Neural cell (in vitro differentiated cells): ENCODE measurements at regions not wholly inside any gene's neighbourhood (a gene's known extent, or its start where the extent isn't known, plus 50 kb on each side); places are given as distances from the start of the nearest gene placed in this dataset.

ENCODE experiments used
- H2AFZ ChIP-seq: fragments of 200-600, 300-800 bp; sonication (generic), shearing (Covaris generic); 2 replicates; pipeline ENCODE4 v1.6.0; 2014; ENCODE audit warnings: low read depth, mild to moderate bottlenecking, antibody characterized with exemption, low read length, moderate library complexity
- H3F3A ChIP-seq: fragments of 200-600 bp; shearing (Covaris generic); 2 replicates; pipeline ENCODE4 v1.6.1; 2016; ENCODE audit warnings: mild to moderate bottlenecking, moderate library complexity, mixed read lengths, antibody characterized with exemption, low read length; ENCODE audit not compliant: insufficient read depth, poor library complexity, severe bottlenecking
- H3K27ac ChIP-seq: fragments of 200-600, 300-800 bp; sonication (generic), shearing (Covaris generic); 2 replicates; pipeline ENCODE4 v1.5.1; 2014; ENCODE audit warnings: mild to moderate bottlenecking, low read length, moderate library complexity
- H3K27me3 ChIP-seq: fragments of 300-800, 200-600 bp; sonication (generic), shearing (Covaris generic); 2 replicates; pipeline ENCODE4 v1.6.0; 2014; ENCODE audit warnings: mild to moderate bottlenecking, low read depth, low read length, moderate library complexity; ENCODE audit not compliant: insufficient read depth
- H3K36me3 ChIP-seq: fragments of 300-800, 200-600 bp; sonication (generic), shearing (Covaris generic); 2 replicates; pipeline ENCODE4 v1.5.1; 2014; ENCODE audit warnings: mild to moderate bottlenecking, antibody characterized with exemption, low read length, moderate library complexity; ENCODE audit not compliant: insufficient read depth
- H3K4me2 ChIP-seq: fragments of 300-800, 200-600 bp; sonication (generic), shearing (Covaris generic); 2 replicates; pipeline ENCODE4 v1.6.0; 2014; ENCODE audit warnings: mild to moderate bottlenecking, low read length
- H3K4me3 ChIP-seq: fragments of 300-800, 200-600 bp; sonication (generic), shearing (Covaris generic); 2 replicates; pipeline ENCODE4 v1.5.1; 2014; ENCODE audit warnings: mild to moderate bottlenecking, low read length, moderate library complexity
- H3K79me2 ChIP-seq: fragments of 200-600 bp; shearing (Covaris generic); replicated peaks from 2 replicates; pipeline ENCODE4 v1.6.0; 2014; ENCODE audit warnings: mild to moderate bottlenecking, low read length, moderate library complexity; ENCODE audit not compliant: insufficient read depth
- H3K9ac ChIP-seq: fragments of 300-800, 200-600 bp; sonication (generic), shearing (Covaris generic); 2 replicates; pipeline ENCODE4 v1.6.1; 2016; ENCODE audit warnings: mild to moderate bottlenecking, low read length, mixed read lengths
- H3K9me2 ChIP-seq: fragments of 200-600 bp; shearing (Covaris generic); 2 replicates; pipeline ENCODE4 v1.6.1; 2016; ENCODE audit warnings: mild to moderate bottlenecking, low read length, mixed read lengths; ENCODE audit not compliant: insufficient read depth
- H3K9me3 ChIP-seq: fragments of 200-600, 300-800 bp; sonication (generic), shearing (Covaris generic); 2 replicates; pipeline ENCODE4 v1.6.1; 2016; ENCODE audit warnings: mild to moderate bottlenecking, mixed run types, low read length, moderate library complexity, mixed read lengths
- H4K20me1 ChIP-seq: fragments of 200-600 bp; shearing (Covaris generic); 2 replicates; pipeline ENCODE4 v1.6.1; 2016; ENCODE audit warnings: mild to moderate bottlenecking, mixed run types; ENCODE audit not compliant: insufficient read depth
- EZH2 ChIP-seq: fragments of 200-600, 300-800 bp; shearing (Covaris generic), sonication (generic); IDR thresholded peaks from 2 replicates; pipeline ENCODE4 v1.6.1; 2014; ENCODE audit warnings: antibody characterized with exemption, low read length, borderline replicate concordance, mild to moderate bottlenecking; ENCODE audit not compliant: insufficient read depth, poor library complexity, severe bottlenecking
- POLR2AphosphoS5 ChIP-seq: IDR thresholded peaks from 2 replicates; pipeline ENCODE4 v1.6.1; 2012
- REST ChIP-seq: IDR thresholded peaks from 2 replicates; pipeline ENCODE4 v1.6.1; 2012; ENCODE audit warnings: borderline replicate concordance

GRCh38 chr1:181390410-181391077 lies 92.8 kb upstream of the CACNA1E start:
- no peaks in the 10 kb centered on the region for H4K20me1 ChIP-seq
- no peaks in the 10 kb centered on the region for H3K79me2 ChIP-seq
- H3K9me3 ChIP-seq: no peaks in the 10 kb centered on the region
- no peak overlapping the region for H2AFZ ChIP-seq
- H3K36me3 ChIP-seq: no peaks in the 10 kb centered on the region
- no peaks in the 10 kb centered on the region for H3F3A ChIP-seq
- no peaks in the 10 kb centered on the region for H3K27me3 ChIP-seq
- no peaks in the 10 kb centered on the region for H3K9me2 ChIP-seq
- no peak overlapping the region for H3K4me3 ChIP-seq
- no peak overlapping the region for H3K9ac ChIP-seq
- TF ChIP-seq EZH2: no peak
- peak; percentile 47 for TF ChIP-seq POLR2AphosphoS5
- H3K4me2 ChIP-seq: no peak overlapping the region
- no peak overlapping the region for H3K27ac ChIP-seq

DNA sequence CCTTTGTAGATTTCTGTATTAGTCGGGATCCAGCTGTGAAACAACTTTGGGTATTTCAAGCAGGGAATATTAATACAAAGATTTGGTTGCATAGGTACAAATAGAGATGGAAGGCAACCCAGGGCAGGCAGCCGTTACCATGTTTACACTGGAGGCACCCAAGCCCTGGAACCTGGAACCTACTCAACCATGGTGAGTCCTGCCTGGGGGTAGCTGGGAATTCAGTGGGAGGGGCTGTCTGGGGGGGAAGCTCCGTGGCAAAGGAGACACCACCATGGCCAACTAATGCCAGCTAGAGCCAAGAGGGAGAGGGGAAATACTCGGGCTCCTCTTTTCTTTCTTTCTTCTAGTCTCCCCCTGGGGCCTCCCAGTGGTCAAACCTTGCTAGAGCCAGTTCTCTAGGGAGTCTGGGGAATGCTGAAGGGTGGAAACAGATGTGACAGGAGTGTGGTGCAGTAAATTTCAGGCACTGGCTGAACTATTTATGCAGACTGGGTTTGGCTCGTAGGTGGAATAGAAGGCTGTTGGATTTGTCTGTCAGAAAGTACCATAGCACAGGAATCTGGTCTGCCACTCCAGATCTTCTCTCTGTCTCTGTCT lies 91.9 kb upstream of the CACNA1E start:
- Histone ChIP-seq H3K27me3 (no peaks in the 10 kb centered on the region), H3K9ac (no peak overlapping the region), H3K9me3 (no peaks in the 10 kb centered on the region), H4K20me1 (no peaks in the 10 kb centered on the region), H3K4me3 (no peak overlapping the region), H3K4me2 (no peak overlapping the region), H3K27ac (no peak overlapping the region), H3K9me2 (no peaks in the 10 kb centered on the region), H3K36me3 (no peaks in the 10 kb centered on the region), H3K79me2 (no peaks in the 10 kb centered on the region), H2AFZ (no peak overlapping the region), H3F3A (no peaks in the 10 kb centered on the region)
- no peak for TF ChIP-seq REST
- no peak for TF ChIP-seq EZH2

DNA sequence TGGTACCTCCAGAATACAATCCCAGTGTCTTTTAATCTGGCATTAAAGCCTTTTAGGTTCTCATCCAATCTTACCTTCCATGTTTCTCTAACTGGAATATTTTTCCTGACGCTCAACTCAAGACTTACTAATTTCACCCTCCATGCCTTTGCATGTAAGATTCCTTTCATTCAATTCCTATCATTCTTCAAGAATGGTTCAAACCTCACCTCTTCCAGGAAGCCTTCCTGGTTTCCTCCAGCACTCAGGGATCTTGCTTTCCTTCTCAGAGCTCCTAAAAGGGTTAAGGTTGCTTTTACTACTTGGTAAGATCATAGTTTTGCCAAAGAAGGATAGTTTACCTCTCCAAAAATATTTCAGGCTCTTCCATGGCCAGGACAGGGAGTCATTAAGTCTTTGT lies 91.2 kb upstream of the CACNA1E start:
- Histone ChIP-seq H3K4me3 (no peak overlapping the region), H3K4me2 (no peak overlapping the region), H3K27ac (no peak overlapping the region), H3F3A (no peaks in the 10 kb centered on the region), H3K9ac (no peak overlapping the region), H3K9me3 (no peaks in the 10 kb centered on the region), H3K27me3 (no peaks in the 10 kb centered on the region), H3K79me2 (no peaks in the 10 kb centered on the region), H3K9me2 (no peaks in the 10 kb centered on the region), H3K36me3 (no peaks in the 10 kb centered on the region), H4K20me1 (no peaks in the 10 kb centered on the region), H2AFZ (no peak overlapping the region)
- TF ChIP-seq REST: no peak
